ENCODE measurements at regions not wholly inside any gene's neighbourhood (a gene's known extent, or its start where the extent isn't known, plus 50 kb on each side); places are given as distances from the start of the nearest gene placed in this dataset.
"Not testable (repeated sequence)": the region's sequence is repeated elsewhere in the genome, so short reads cannot be mapped to it uniquely, and the experiment has no call there.

GRCh38 chr11:110347660-110348059 is 51.2 kb upstream of the RDX start:
- DNase-seq, result no peak

GRCh38 chr11:110349138-110349996 is 53.0 kb upstream of the RDX start:
- peak in 1 of 2 donors; percentile 30 for DNase-seq

GRCh38 chr11:110349997-110350383 is 53.6 kb upstream of the RDX start:
- not testable (repeated sequence) for DNase-seq

GRCh38 chr11:110355011-110355744 is 58.8 kb upstream of the RDX start:
- no peak for DNase-seq

GRCh38 chr11:110356762-110357671 is 60.6 kb upstream of the RDX start:
- peak; percentile 72 to 84 for DNase-seq

GRCh38 chr11:110358336-110358735 is 61.9 kb upstream of the RDX start:
- no peak for DNase-seq

- DNase-seq, result not testable (repeated sequence)
Observed at GRCh38 chr11:110360781-110361408, 64.5 kb upstream of the RDX start.

- peak in 1 of 2 donors; percentile 35 for DNase-seq
Observed at GRCh38 chr11:110362971-110363509, 66.6 kb upstream of the RDX start.

- DNase-seq, result no peak
Observed at GRCh38 chr11:110366291-110366690, 63.5 kb upstream of the FDX1 start.

- no peak for DNase-seq
Observed at GRCh38 chr11:110367571-110367970, 62.2 kb upstream of the FDX1 start.

GRCh38 chr11:110371084-110371483 is 58.7 kb upstream of the FDX1 start:
- peak; percentile 55 to 78 for DNase-seq

GRCh38 chr11:110373051-110373702 is 56.6 kb upstream of the FDX1 start:
- peak; percentile 88 to 96 for DNase-seq

- peak; percentile 93 to 96 for DNase-seq
Observed at GRCh38 chr11:110374921-110375320, 54.8 kb upstream of the FDX1 start.

- no peak for DNase-seq
Observed at GRCh38 chr11:110375351-110375750, 54.4 kb upstream of the FDX1 start.

GRCh38 chr11:110376021-110376420 is 53.7 kb upstream of the FDX1 start:
- peak in 1 of 2 donors; percentile 19 for DNase-seq

- peak; percentile 94 to 97 for DNase-seq
Observed at GRCh38 chr11:110376711-110377324, 52.9 kb upstream of the FDX1 start.

GRCh38 chr11:110377434-110377833 is 52.3 kb upstream of the FDX1 start:
- peak in 1 of 2 donors; percentile 68 for DNase-seq

GRCh38 chr11:110379261-110379660 is 50.5 kb upstream of the FDX1 start:
- no peak for DNase-seq

- DNase-seq, result no peak
Observed at GRCh38 chr11:110379936-110380335, 49.8 kb upstream of the FDX1 start.

Data from inflammatory macrophage (primary cell).